ENCODE measurements at regions not wholly inside any gene's neighbourhood (a gene's known extent, or its start where the extent isn't known, plus 50 kb on each side); places are given as distances from the start of the nearest gene placed in this dataset.

DNA sequence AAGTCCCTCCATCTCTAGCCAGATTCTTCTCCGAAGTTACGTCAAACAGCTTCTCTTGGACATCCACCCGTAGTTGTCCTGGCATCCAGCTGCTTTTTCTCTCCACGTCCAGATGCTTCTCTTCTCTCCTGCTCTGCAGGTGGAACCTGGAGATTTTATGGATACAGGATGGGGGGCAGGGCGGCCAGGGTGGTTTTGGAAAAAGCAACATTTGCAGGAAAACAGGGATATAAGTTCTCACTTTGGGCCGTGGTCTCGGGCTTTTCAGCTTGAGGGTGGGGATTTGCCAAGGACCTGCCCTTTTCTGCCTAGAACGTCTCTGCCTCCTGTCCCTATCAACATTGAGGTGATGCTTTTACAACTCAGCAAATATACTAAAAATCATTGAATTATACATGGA is 1941.6 kb upstream of the C9orf72 start:
- TF ChIP-seq EZH2 (IDR thresholded peaks at IDR 0.05): no peak
- TF ChIP-seq, protein P1, sequence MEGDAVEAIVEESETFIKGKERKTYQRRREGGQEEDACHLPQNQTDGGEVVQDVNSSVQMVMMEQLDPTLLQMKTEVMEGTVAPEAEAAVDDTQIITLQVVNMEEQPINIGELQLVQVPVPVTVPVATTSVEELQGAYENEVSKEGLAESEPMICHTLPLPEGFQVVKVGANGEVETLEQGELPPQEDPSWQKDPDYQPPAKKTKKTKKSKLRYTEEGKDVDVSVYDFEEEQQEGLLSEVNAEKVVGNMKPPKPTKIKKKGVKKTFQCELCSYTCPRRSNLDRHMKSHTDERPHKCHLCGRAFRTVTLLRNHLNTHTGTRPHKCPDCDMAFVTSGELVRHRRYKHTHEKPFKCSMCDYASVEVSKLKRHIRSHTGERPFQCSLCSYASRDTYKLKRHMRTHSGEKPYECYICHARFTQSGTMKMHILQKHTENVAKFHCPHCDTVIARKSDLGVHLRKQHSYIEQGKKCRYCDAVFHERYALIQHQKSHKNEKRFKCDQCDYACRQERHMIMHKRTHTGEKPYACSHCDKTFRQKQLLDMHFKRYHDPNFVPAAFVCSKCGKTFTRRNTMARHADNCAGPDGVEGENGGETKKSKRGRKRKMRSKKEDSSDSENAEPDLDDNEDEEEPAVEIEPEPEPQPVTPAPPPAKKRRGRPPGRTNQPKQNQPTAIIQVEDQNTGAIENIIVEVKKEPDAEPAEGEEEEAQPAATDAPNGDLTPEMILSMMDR (IDR thresholded peaks at IDR 0.05): no peak

All from neural progenitor cell (in vitro differentiated cells).